ENCODE measurements at regions not wholly inside any gene's neighbourhood (a gene's known extent, or its start where the extent isn't known, plus 50 kb on each side); places are given as distances from the start of the nearest gene placed in this dataset.

GRCh38 chr5:25489834-25490538 lies 845.2 kb upstream of the CDH10 start:
- TF ChIP-seq SMC3 (IDR thresholded peaks at IDR 0.05; ENCODE audit: low read depth, low read length) = no peak
- TF ChIP-seq TCF12 (IDR thresholded peaks at IDR 0.05) = no peak
- TF ChIP-seq PBX3 (IDR thresholded peaks at IDR 0.05) = no peak
- no peak for TF ChIP-seq JUND (IDR thresholded peaks at IDR 0.05)
- TF ChIP-seq EZH2phosphoT487 (IDR thresholded peaks at IDR 0.05; ENCODE audit: borderline replicate concordance, low read depth) = no peak
- no peak for TF ChIP-seq USF2 (IDR thresholded peaks at IDR 0.05; ENCODE audit: borderline replicate concordance, low read depth, low read length)
- TF ChIP-seq USF1 (IDR thresholded peaks at IDR 0.05; ENCODE audit: borderline replicate concordance, low read depth) = no peak
- no peak for TF ChIP-seq MEF2A (IDR thresholded peaks at IDR 0.05; ENCODE audit: borderline replicate concordance, low read depth)
- TF ChIP-seq CHD2 (IDR thresholded peaks at IDR 0.05; ENCODE audit: low read length, partially characterized antibody) = no peak
- TF ChIP-seq FOXM1 (IDR thresholded peaks at IDR 0.05; ENCODE audit: low read depth) = no peak
- TF ChIP-seq RAD21 (IDR thresholded peaks at IDR 0.05; ENCODE audit: low read length) = no peak
- H3K27ac ChIP-seq (ENCODE audit: low read depth in 2 of 2, low read length in 1 of 2) = no peak overlapping the region
- POLR2A ChIA-PET = no interaction called here

GRCh38 chr5:25488119-25488518 lies 843.3 kb upstream of the CDH10 start:
- H3K36me3 ChIP-seq (replicated peaks in 1 of 2; ENCODE audit: control insufficient read depth in 1 of 2, insufficient read depth in 2 of 2, low read length in 1 of 2) = no peaks in the 10 kb centered on the region
- H3K79me2 ChIP-seq (ENCODE audit: insufficient read depth) = no peaks in the 10 kb centered on the region
- no peak overlapping the region for H3K4me2 ChIP-seq
- H2AFZ ChIP-seq (ENCODE audit: low read depth) = no peak overlapping the region
- no peak overlapping the region for H3K9ac ChIP-seq
- no peak overlapping the region for H3K4me3 ChIP-seq (ENCODE audit: low read depth in 2 of 2, low read length in 1 of 2)
- H3K9me3 ChIP-seq = no peaks in the 10 kb centered on the region
- H3K27me3 ChIP-seq (ENCODE audit: insufficient read depth) = no peaks in the 10 kb centered on the region
- no peaks in the 10 kb centered on the region for H3F3A ChIP-seq (replicated peaks; ENCODE audit: insufficient read depth)
- POLR2A ChIA-PET = no interaction called here
- no peak for DNase-seq
- no peaks in the 10 kb centered on the region for H3K4me1 ChIP-seq (ENCODE audit: control insufficient read depth in 1 of 2, insufficient read depth in 2 of 2, low read depth in 1 of 2, low read length in 1 of 2)
- 4% methylated on average over 1 of the region's 1 CpG for WGBS (ENCODE audit: low lambda C conversion rate)
- H3K27ac ChIP-seq (ENCODE audit: low read depth in 2 of 2, low read length in 1 of 2) = no peak overlapping the region
- H4K20me1 ChIP-seq (ENCODE audit: insufficient read depth) = no peaks in the 10 kb centered on the region
- no peak for TF ChIP-seq JUND (IDR thresholded peaks at IDR 0.05)
- H3K9me2 ChIP-seq = no peaks in the 10 kb centered on the region
- CTCF ChIA-PET = no interaction called here

More at GRCh38 chr5:25489834-25490538, 845.2 kb upstream of the CDH10 start:
- Histone ChIP-seq H3K79me2 (ENCODE audit: insufficient read depth) (no peaks in the 10 kb centered on the region), H2AFZ (ENCODE audit: low read depth) (no peak overlapping the region), H3K9me2 (no peaks in the 10 kb centered on the region), H3K9ac (no peak overlapping the region), H3K9me3 (no peaks in the 10 kb centered on the region), H4K20me1 (ENCODE audit: insufficient read depth) (no peaks in the 10 kb centered on the region), H3K4me1 (ENCODE audit: control insufficient read depth in 1 of 2, insufficient read depth in 2 of 2, low read depth in 1 of 2, low read length in 1 of 2) (no peaks in the 10 kb centered on the region), H3K4me2 (no peak overlapping the region), H3F3A (replicated peaks; ENCODE audit: insufficient read depth) (no peaks in the 10 kb centered on the region), H3K4me3 (ENCODE audit: low read depth in 2 of 2, low read length in 1 of 2) (no peak overlapping the region), H3K27me3 (ENCODE audit: insufficient read depth) (no peaks in the 10 kb centered on the region), H3K36me3 (replicated peaks in 1 of 2; ENCODE audit: control insufficient read depth in 1 of 2, insufficient read depth in 2 of 2, low read length in 1 of 2) (no peaks in the 10 kb centered on the region)
- no peak for DNase-seq
- WGBS (ENCODE audit: low lambda C conversion rate) = 5% methylated on average over 6 of the region's 6 CpGs
- CTCF ChIA-PET = no interaction called here

Measured in SK-N-SH (cell line).